Brain microvascular endothelial cell (primary cell): ENCODE measurements at regions not wholly inside any gene's neighbourhood (a gene's known extent, or its start where the extent isn't known, plus 50 kb on each side); places are given as distances from the start of the nearest gene placed in this dataset.
"Not testable (repeated sequence)": the region's sequence is repeated elsewhere in the genome, so short reads cannot be mapped to it uniquely, and the experiment has no call there.

Experiments
- DNase-seq: peaks from one replicate; pipeline ENCODE4 v3.0.0-alpha.2; 2020
- H3K27ac ChIP-seq: fragments of 250-450 bp; sonication (Bioruptor Pico); 2 replicates; pipeline ENCODE4 v1.5.1; 2020; ENCODE audit warnings: mild to moderate bottlenecking, moderate library complexity
- H3K27me3 ChIP-seq: fragments of 250-450 bp; sonication (Bioruptor Pico); replicated peaks from 2 replicates; pipeline ENCODE4 v1.5.1; 2020; ENCODE audit warnings: mild to moderate bottlenecking
- H3K36me3 ChIP-seq: fragments of 250-450 bp; sonication (Bioruptor Pico); replicated peaks from 2 replicates; pipeline ENCODE4 v1.5.1; 2020; ENCODE audit warnings: mild to moderate bottlenecking
- H3K4me3 ChIP-seq: 2 replicates; pipeline ENCODE4 v1.5.1; 2011; ENCODE audit warnings: low read depth, mild to moderate bottlenecking, control low read depth, low read length, moderate library complexity
- in situ Hi-C: cut with HindIII; loops from 2 replicates; pipeline ENCODE4 v1.10.0; 2017; ENCODE audit warnings: low sequenced_read_pairs, low pct_ligation_motif_present
- TF ChIP-seq, protein P1 (sequence below): IDR thresholded peaks from 2 replicates; pipeline ENCODE4 v1.5.1; 2011; ENCODE audit warnings: low read depth, mild to moderate bottlenecking, moderate library complexity, low read length, control low read depth, inconsistent platforms; ENCODE audit errors: missing control alignments

DNA sequence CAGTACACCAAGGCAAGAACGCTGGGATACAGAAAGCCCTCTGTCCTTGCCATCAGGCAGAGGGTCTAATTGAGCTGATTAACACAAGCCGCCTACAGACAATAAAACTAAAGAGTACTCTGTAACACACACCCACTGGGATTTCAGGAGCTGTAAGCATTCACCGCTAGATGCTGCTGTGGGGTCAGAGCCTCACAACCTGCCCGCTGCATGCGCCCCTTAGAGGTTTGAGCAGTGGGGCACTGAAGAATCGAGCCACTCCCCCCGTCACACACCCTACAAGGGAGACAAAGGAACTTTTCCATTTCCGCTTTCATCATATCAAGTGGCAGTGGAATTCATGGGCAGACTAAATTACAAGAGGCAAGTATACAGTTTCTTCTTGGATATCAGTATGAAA lies 1080.6 kb downstream of the PCDH17 start:
- H3K4me3 ChIP-seq: no peak overlapping the region
- DNase-seq: no peak
- TF ChIP-seq, protein P1, sequence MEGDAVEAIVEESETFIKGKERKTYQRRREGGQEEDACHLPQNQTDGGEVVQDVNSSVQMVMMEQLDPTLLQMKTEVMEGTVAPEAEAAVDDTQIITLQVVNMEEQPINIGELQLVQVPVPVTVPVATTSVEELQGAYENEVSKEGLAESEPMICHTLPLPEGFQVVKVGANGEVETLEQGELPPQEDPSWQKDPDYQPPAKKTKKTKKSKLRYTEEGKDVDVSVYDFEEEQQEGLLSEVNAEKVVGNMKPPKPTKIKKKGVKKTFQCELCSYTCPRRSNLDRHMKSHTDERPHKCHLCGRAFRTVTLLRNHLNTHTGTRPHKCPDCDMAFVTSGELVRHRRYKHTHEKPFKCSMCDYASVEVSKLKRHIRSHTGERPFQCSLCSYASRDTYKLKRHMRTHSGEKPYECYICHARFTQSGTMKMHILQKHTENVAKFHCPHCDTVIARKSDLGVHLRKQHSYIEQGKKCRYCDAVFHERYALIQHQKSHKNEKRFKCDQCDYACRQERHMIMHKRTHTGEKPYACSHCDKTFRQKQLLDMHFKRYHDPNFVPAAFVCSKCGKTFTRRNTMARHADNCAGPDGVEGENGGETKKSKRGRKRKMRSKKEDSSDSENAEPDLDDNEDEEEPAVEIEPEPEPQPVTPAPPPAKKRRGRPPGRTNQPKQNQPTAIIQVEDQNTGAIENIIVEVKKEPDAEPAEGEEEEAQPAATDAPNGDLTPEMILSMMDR: peak; percentile 36
- no peaks in the 10 kb centered on the region for H3K36me3 ChIP-seq
- no peaks in the 10 kb centered on the region for H3K27me3 ChIP-seq
- in situ Hi-C loops: no loop called here
- H3K27ac ChIP-seq: no peak overlapping the region

DNA sequence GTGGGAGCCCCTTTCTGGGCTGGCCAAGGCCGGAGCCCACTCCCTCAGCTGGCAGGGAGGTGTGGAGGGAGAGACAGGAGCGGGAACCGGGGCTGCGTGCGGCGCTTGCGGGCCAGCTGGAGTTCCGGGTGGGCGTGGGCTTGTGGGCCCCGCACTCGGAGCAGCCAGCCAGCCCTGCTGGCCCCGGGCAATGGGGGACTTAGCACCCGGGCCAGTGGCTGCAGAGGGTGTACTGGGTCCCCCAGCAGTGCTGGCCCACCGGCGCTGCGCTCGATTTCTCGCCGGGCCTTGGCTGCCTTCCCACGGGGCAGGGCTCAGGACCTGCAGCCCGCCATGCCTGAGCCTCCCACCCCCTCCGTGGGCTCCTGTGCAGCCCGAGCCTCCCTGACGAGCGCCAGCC lies 1082.5 kb downstream of the PCDH17 start:
- H3K27ac ChIP-seq, DNase-seq, in situ Hi-C loops, H3K27me3 ChIP-seq, H3K36me3 ChIP-seq, H3K4me3 ChIP-seq: not testable (repeated sequence)

DNA sequence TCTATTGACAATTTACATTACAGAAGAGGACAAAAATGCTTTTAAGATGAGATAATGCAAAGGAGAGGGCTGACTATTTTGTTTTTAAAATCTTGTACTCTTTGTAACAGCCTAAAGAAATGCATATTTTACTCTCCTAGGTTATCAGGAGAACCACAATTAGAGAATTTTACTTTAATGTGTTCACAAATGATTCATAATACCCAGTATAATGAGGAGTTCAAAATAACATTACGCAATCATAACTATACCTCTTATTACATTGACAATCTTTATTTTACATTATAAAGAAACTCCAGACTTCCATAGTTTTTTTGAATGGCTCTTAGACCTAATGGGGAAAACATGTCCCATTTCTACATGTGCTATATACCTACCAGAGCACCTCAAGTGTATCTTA lies 1089.7 kb downstream of the PCDH17 start:
- Histone ChIP-seq H3K4me3 (no peak overlapping the region), H3K27ac (no peak overlapping the region), H3K36me3 (no peaks in the 10 kb centered on the region), H3K27me3 (no peaks in the 10 kb centered on the region)
- no peak for DNase-seq
- TF ChIP-seq, protein P1: no peak
- in situ Hi-C loops: no loop called here

DNA sequence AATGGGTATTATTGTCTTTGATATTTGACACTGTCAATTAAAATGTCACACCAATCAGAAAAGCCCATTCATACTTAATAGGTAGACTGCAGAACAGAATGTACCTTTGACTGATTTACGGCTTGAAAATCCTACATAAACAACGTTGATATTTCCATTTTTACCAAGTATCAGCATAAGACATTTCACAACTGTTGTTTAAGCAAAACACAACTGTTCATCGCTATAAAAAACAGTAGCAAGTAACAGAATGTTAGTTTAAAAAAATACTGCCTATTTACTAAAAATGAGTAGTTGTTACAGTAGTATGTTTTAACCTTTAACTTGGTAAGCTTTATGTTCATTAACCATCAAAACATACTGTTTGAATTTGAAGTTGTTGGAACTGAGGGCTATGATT lies 1096.6 kb downstream of the PCDH17 start:
- no peaks in the 10 kb centered on the region for H3K36me3 ChIP-seq
- H3K27ac ChIP-seq: no peak overlapping the region
- no peak overlapping the region for H3K4me3 ChIP-seq
- in situ Hi-C loops: no loop called here
- no peaks in the 10 kb centered on the region for H3K27me3 ChIP-seq
- TF ChIP-seq, protein P1: no peak
- DNase-seq: no peak

DNA sequence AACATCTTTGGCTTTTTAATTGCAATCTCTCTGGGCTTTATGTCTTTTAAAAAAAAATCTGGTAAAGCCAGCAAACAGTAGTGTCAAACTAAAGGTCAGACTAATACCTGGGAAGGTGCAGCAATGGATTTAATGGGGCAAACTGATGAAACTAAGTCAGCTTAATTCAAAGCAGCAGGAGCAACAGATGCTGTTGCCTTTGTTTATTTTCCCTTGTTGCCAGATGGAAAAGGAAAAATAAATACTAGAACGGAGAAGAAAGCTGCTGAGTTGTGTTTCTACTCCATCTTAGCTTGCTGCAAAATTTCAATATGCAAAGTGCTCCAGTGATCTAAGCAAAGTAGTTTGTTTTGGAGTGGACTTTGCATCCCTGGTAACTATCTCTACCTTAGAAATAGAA lies 1097.8 kb downstream of the PCDH17 start:
- Histone ChIP-seq H3K36me3 (no peaks in the 10 kb centered on the region), H3K27me3 (no peaks in the 10 kb centered on the region), H3K4me3 (no peak overlapping the region), H3K27ac (no peak overlapping the region)
- in situ Hi-C loops: no loop called here
- TF ChIP-seq, protein P1: no peak
- no peak for DNase-seq

DNA sequence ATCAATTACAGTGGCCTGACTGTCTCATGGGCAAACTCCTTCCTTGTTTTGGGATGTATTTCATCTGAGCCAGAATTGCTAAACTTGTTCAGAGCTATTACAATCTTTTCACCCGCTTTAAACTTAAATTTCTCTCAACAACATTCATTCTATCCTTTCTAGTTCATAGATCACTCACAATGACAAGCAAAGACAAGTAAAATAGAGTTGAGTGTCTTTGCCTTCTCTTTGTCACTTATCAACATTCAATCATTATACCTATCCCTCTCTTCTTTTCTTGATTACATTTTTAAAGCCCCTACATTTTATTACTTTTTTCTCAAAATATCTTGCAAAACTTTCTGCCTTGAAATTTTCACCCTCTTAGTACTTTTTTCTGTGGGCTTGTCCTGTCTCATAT lies 1113.1 kb downstream of the PCDH17 start:
- TF ChIP-seq, protein P1: no peak
- DNase-seq: no peak
- H3K27ac ChIP-seq: no peak overlapping the region
- H3K36me3 ChIP-seq: no peaks in the 10 kb centered on the region
- in situ Hi-C loops: no loop called here
- no peak overlapping the region for H3K4me3 ChIP-seq
- H3K27me3 ChIP-seq: no peaks in the 10 kb centered on the region
